ENCODE measurements at regions not wholly inside any gene's neighbourhood (a gene's known extent, or its start where the extent isn't known, plus 50 kb on each side); places are given as distances from the start of the nearest gene placed in this dataset.

DNA sequence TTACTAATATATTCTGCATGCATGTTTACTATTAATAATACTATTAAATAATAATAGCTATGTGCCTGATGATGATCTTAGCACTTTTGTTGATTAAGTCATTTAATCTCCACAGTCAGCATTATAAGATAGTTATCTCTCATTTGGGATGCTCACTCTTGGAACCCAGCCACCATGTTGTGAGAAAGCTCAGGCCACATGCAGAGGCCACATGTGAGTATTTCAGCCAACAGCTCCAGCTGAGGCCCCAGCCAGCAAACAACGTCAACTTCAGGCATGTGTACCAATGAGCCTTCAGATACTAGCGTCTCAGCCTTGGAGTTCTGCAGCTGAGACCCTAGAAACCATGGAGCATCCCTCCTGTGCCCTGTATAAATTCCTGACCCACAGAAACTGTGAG lies 798.1 kb upstream of the LRRC4C start:
- Histone ChIP-seq H3K27me3 (ENCODE audit: control insufficient read depth in 2 of 2, insufficient read depth in 2 of 2, low read length in 2 of 2) (no peaks in the 10 kb centered on the region), H3K79me2 (ENCODE audit: insufficient read depth, low read length) (no peaks in the 10 kb centered on the region), H2AFZ (ENCODE audit: insufficient read depth, low read depth, low read length, poor library complexity, severe bottlenecking) (no peak overlapping the region), H3K4me2 (replicated peaks; ENCODE audit: extremely low read depth, low read length, poor library complexity, severe bottlenecking) (no peak overlapping the region), H3K9ac (ENCODE audit: insufficient read depth, low read length, poor library complexity, severe bottlenecking) (no peak overlapping the region), H3K9me3 (replicated peaks in 1 of 2; ENCODE audit: control insufficient read depth in 1 of 2, insufficient read depth in 1 of 2, low read length in 2 of 2) (peaks cover 4 to 8% of the 10 kb centered on the region in 2 donors), H3K27ac (ENCODE audit: low read depth in 1 of 2, low read length in 2 of 2) (no peak overlapping the region), H3K36me3 (replicated peaks in 1 of 2; ENCODE audit: control insufficient read depth in 1 of 2, insufficient read depth in 2 of 2, low read length in 2 of 2) (no peaks in the 10 kb centered on the region), H3K4me1 (ENCODE audit: control insufficient read depth in 1 of 2, insufficient read depth in 2 of 2, low read length in 2 of 2) (peaks cover 9 to 12% of the 10 kb centered on the region in 2 donors), H3K4me3 (replicated peaks in 1 of 3; ENCODE audit: low read depth in 2 of 3, low read length in 3 of 3) (no peak overlapping the region), H4K20me1 (ENCODE audit: insufficient read depth, low read length) (no peaks in the 10 kb centered on the region)
- H3K9me3 Mint-ChIP-seq: peaks cover 0 to 9% (median 3%) of the 10 kb centered on the region in 7 donors
- DNase-seq: no peak
- no peak for TF ChIP-seq CTCF (IDR thresholded peaks at IDR 0.05)
- peaks cover 0 to 3% (median 0%) of the 10 kb centered on the region in 3 donors for H3K27me3 Mint-ChIP-seq (ENCODE audit: low read depth in 3 of 3)
- WGBS (ENCODE audit: insufficient coverage): 30% methylated on average over 2 of the region's 2 CpGs
- intact Hi-C loops (cut with micrococcal nuclease): no loop called here
- peaks cover 8% of the 10 kb centered on the region for H3K4me1 Mint-ChIP-seq
- no peaks in the 10 kb centered on the region for H3K36me3 Mint-ChIP-seq
- no peak overlapping the region for H3K27ac Mint-ChIP-seq
- no peak overlapping the region for H3K4me3 Mint-ChIP-seq

DNA sequence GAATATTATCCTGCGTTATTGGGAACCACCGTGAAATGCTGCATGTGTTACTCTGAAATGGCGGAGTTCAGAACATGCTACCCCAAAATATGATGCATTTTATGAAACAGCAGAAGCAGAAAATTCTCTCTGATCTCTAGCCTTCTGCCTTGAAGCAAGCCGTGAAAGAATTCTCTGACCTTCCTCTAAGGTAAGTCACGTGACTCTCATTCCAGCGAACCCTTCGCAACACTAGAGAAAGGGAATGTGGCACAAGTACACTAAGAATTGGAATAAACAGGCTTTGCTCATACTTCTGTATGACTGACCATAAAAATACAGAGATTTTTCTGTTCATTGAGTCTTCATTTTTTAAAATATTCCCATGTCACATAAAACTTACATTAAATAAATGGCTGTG lies 805.6 kb upstream of the LRRC4C start:
- 94% methylated on average over 2 of the region's 7 CpGs for WGBS (ENCODE audit: insufficient coverage)

More for the DNA sequence above, 805.6 kb upstream of the LRRC4C start:
- H3K36me3 ChIP-seq (replicated peaks in 1 of 2; ENCODE audit: control insufficient read depth in 1 of 2, insufficient read depth in 2 of 2, low read length in 2 of 2): no peaks in the 10 kb centered on the region
- TF ChIP-seq CTCF (IDR thresholded peaks at IDR 0.05): no peak
- H4K20me1 ChIP-seq (ENCODE audit: insufficient read depth, low read length): no peaks in the 10 kb centered on the region
- no peak for DNase-seq
- no peaks in the 10 kb centered on the region for H3K27me3 ChIP-seq (ENCODE audit: control insufficient read depth in 2 of 2, insufficient read depth in 2 of 2, low read length in 2 of 2)
- intact Hi-C loops (cut with micrococcal nuclease): no loop called here
- Mint-ChIP-seq H3K36me3 (no peaks in the 10 kb centered on the region), H3K4me1 (no peaks in the 10 kb centered on the region), H3K9me3 (peaks cover 0 to 3% (median 0%) of the 10 kb centered on the region in 7 donors), H3K27ac (no peak overlapping the region), H3K4me3 (no peak overlapping the region), H3K27me3 (ENCODE audit: low read depth in 3 of 3) (peaks cover 0 to 1% (median 0%) of the 10 kb centered on the region in 3 donors)
- no peak overlapping the region for H3K9ac ChIP-seq (ENCODE audit: insufficient read depth, low read length, poor library complexity, severe bottlenecking)
- H3K79me2 ChIP-seq (ENCODE audit: insufficient read depth, low read length): no peaks in the 10 kb centered on the region
- no peak overlapping the region for H3K4me2 ChIP-seq (replicated peaks; ENCODE audit: extremely low read depth, low read length, poor library complexity, severe bottlenecking)
- H3K4me1 ChIP-seq (ENCODE audit: control insufficient read depth in 1 of 2, insufficient read depth in 2 of 2, low read length in 2 of 2): no peaks in the 10 kb centered on the region
- H3K27ac ChIP-seq (ENCODE audit: low read depth in 1 of 2, low read length in 2 of 2): no peak overlapping the region
- no peaks in the 10 kb centered on the region for H3K9me3 ChIP-seq (replicated peaks in 1 of 2; ENCODE audit: control insufficient read depth in 1 of 2, insufficient read depth in 1 of 2, low read length in 2 of 2)
- no peak overlapping the region for H2AFZ ChIP-seq (ENCODE audit: insufficient read depth, low read depth, low read length, poor library complexity, severe bottlenecking)
- H3K4me3 ChIP-seq (replicated peaks in 1 of 3; ENCODE audit: low read depth in 2 of 3, low read length in 3 of 3): no peak overlapping the region
